WTC11 (cell line): ENCODE measurements at regions not wholly inside any gene's neighbourhood (a gene's known extent, or its start where the extent isn't known, plus 50 kb on each side); places are given as distances from the start of the nearest gene placed in this dataset.
A peak's percentile ranks its signal among the peaks of the same experiment; 100 is the strongest.

Experiments used
- ATAC-seq: fragments of 200-7000 bp; cut with Tn5 transposase; 2 replicates; pipeline ENCODE4 v1.10.0; 2021; ENCODE audit warnings: mild to moderate bottlenecking, moderate library complexity
- CTCF ChIA-PET: fragments of 300-600 bp; sonication (Branson Sonifier 250); formaldehyde crosslinking; loops from one replicate; lab custom pipeline; 2021; ENCODE audit warnings: antibody characterized with exemption; lab: Charles Lee
- POLR2A ChIA-PET: fragments of 350-600 bp; sonication (Branson Sonifier 250); formaldehyde crosslinking; loops from one replicate; lab custom pipeline; 2021; ENCODE audit warnings: antibody characterized with exemption; lab: Charles Lee
- DNase-seq: peaks from one replicate; pipeline ENCODE4 v3.0.0; 2021; ENCODE audit warnings: low spot score
- H3K27ac Mint-ChIP-seq: 2 replicates; pipeline ENCODE4 v1.8.0; 2021; ENCODE audit warnings: mixed read lengths
- H3K27me3 Mint-ChIP-seq: 2 replicates; pipeline ENCODE4 v1.8.0; 2021; ENCODE audit warnings: low read depth, mild to moderate bottlenecking, moderate library complexity, mixed read lengths
- H3K36me3 Mint-ChIP-seq: 2 replicates; pipeline ENCODE4 v1.8.0; 2021; ENCODE audit warnings: mixed read lengths
- H3K4me1 Mint-ChIP-seq: 2 replicates; pipeline ENCODE4 v1.8.0; 2022; ENCODE audit warnings: mixed read lengths
- H3K4me3 Mint-ChIP-seq: 2 replicates; pipeline ENCODE4 v1.8.0; 2021; ENCODE audit warnings: mild to moderate bottlenecking, moderate library complexity, mixed read lengths
- H3K9me3 Mint-ChIP-seq: 2 replicates; pipeline ENCODE4 v1.8.0; 2021; ENCODE audit warnings: mixed read lengths
- ESRRA ChIP-seq: sonication (generic); formaldehyde crosslinking; IDR thresholded peaks from 2 replicates; pipeline ENCODE4 v1.8.1; 2022; ENCODE audit warnings: mild to moderate bottlenecking, missing genetic modification reagents, borderline replicate concordance
- FOXK1 ChIP-seq: sonication (generic); formaldehyde crosslinking; IDR thresholded peaks from 2 replicates; pipeline ENCODE4 v1.8.0; 2022; ENCODE audit warnings: mild to moderate bottlenecking, moderate library complexity, missing genetic modification reagents
- GABPB1 ChIP-seq: sonication (generic); formaldehyde crosslinking; IDR thresholded peaks from 2 replicates; pipeline ENCODE4 v1.8.1; 2023; ENCODE audit warnings: mild to moderate bottlenecking, missing genetic modification reagents
- IRF2 ChIP-seq: sonication (generic); formaldehyde crosslinking; IDR thresholded peaks from 2 replicates; pipeline ENCODE4 v1.8.0; 2022; ENCODE audit warnings: low read depth, missing genetic modification reagents, borderline replicate concordance
- NFE2L1 ChIP-seq: sonication (generic); formaldehyde crosslinking; IDR thresholded peaks from 2 replicates; pipeline ENCODE4 v1.8.1; 2023; ENCODE audit warnings: missing genetic modification reagents
- NFYB ChIP-seq: sonication (generic); formaldehyde crosslinking; conservative IDR thresholded peaks from 2 replicates; pipeline ENCODE4 v1.8.0; 2022; ENCODE audit warnings: low read depth, missing genetic modification reagents
- NR2C2 ChIP-seq: sonication (generic); formaldehyde crosslinking; IDR thresholded peaks from 2 replicates; pipeline ENCODE4 v1.8.0; 2022; ENCODE audit warnings: mild to moderate bottlenecking, missing genetic modification reagents
- RORB ChIP-seq: fragments of 250-450 bp; sonication (Bioruptor Pico); IDR thresholded peaks from 2 replicates; pipeline ENCODE4 v1.9.0; 2021; ENCODE audit warnings: mild to moderate bottlenecking
- TP53 ChIP-seq: sonication (generic); formaldehyde crosslinking; IDR thresholded peaks from 2 replicates; pipeline ENCODE4 v1.8.1; 2023; ENCODE audit warnings: mild to moderate bottlenecking, missing genetic modification reagents
- ZNF232 ChIP-seq: sonication (generic); formaldehyde crosslinking; IDR thresholded peaks from 2 replicates; pipeline ENCODE4 v1.8.0; 2022; ENCODE audit warnings: mild to moderate bottlenecking, missing genetic modification reagents
- ZNF263 ChIP-seq: sonication (generic); formaldehyde crosslinking; IDR thresholded peaks from 2 replicates; pipeline ENCODE4 v1.8.1; 2022; ENCODE audit warnings: low read depth, mild to moderate bottlenecking, moderate library complexity, missing genetic modification reagents
- ZNF317 ChIP-seq: sonication (generic); formaldehyde crosslinking; IDR thresholded peaks from 2 replicates; pipeline ENCODE4 v1.8.1; 2023; ENCODE audit warnings: low read depth, mild to moderate bottlenecking, moderate library complexity, missing genetic modification reagents, borderline replicate concordance
- ZNF423 ChIP-seq: fragments of 250-450 bp; sonication (Bioruptor Pico); IDR thresholded peaks from 2 replicates; pipeline ENCODE4 v2.1.2; 2022; ENCODE audit warnings: mild to moderate bottlenecking, moderate library complexity
- TF ChIP-seq, protein P1 (sequence below): sonication (generic); formaldehyde crosslinking; IDR thresholded peaks from 2 replicates; pipeline ENCODE4 v1.8.0; 2022; ENCODE audit warnings: mild to moderate bottlenecking, missing genetic modification reagents
- TF ChIP-seq, protein P2 (sequence below): sonication (generic); formaldehyde crosslinking; IDR thresholded peaks from 2 replicates; pipeline ENCODE4 v1.8.1; 2022; ENCODE audit warnings: mild to moderate bottlenecking, moderate library complexity, missing genetic modification reagents
- TF ChIP-seq, protein P3 (sequence below): sonication (generic); formaldehyde crosslinking; conservative IDR thresholded peaks from 2 replicates; pipeline ENCODE4 v1.8.1; 2022; ENCODE audit warnings: mild to moderate bottlenecking, missing genetic modification reagents
- TF ChIP-seq, protein P4 (sequence below): fragments of 250-450 bp; sonication (Bioruptor Pico); IDR thresholded peaks from 2 replicates; pipeline ENCODE4 v1.9.0; 2021; ENCODE audit warnings: moderate library complexity, mild to moderate bottlenecking, inconsistent platforms, borderline replicate concordance
- TF ChIP-seq, protein P5 (sequence below): sonication (generic); formaldehyde crosslinking; IDR thresholded peaks from 2 replicates; pipeline ENCODE4 v1.8.0; 2022; ENCODE audit warnings: missing genetic modification reagents
- TF ChIP-seq, protein P6 (sequence below): fragments of 250-450 bp; sonication (Bioruptor Pico); conservative IDR thresholded peaks from 2 replicates; pipeline ENCODE4 v1.9.0; 2021; ENCODE audit warnings: mild to moderate bottlenecking
- TF ChIP-seq, protein P7 (sequence below): sonication (generic); formaldehyde crosslinking; IDR thresholded peaks from 2 replicates; pipeline ENCODE4 v1.8.1; 2023; ENCODE audit warnings: mild to moderate bottlenecking, moderate library complexity, missing genetic modification reagents
- TF ChIP-seq, protein P8 (sequence below): sonication (generic); formaldehyde crosslinking; IDR thresholded peaks from 2 replicates; pipeline ENCODE4 v1.8.1; 2022; ENCODE audit warnings: low read depth, mild to moderate bottlenecking, moderate library complexity, missing genetic modification reagents, borderline replicate concordance

DNA sequence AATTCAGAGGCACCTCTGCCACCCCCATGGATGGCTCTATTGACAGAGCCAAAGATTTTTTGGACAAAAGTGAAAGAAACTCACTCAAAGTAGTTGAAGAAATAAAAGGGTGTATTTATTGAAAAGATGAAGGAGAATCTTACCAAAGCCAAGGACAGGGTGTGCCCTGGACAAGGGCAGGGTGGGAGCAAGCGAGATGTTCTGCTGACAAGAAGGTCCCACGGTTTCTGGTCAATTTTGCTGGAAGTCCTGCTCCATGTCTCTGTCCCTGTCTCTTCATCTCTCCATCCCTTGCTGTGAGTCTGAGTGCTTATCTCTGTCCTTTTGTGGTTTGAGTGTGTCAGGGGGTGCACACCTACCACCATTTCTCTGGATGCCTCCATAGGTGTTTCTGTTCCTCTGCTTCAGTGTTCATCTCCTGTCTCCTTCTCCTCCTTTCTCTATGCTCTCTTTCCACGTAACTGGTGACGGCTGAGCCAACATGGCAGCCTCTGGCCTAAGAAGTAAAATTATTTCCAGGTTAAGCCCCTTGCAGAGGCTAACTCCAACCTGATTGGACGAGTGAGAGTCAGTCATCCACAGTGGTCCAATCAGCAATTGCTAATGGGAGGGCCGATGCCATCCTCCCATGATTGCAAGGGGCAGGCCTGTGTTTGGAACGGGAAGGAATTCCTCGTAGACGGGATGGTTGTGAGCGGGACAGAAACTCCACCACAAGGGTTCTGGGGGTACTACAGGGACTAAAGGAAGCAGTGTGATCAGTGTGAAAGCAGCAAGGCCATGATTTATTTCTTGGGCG is 502.1 kb upstream of the CDH4 start:
- Mint-ChIP-seq H3K9me3 (peaks cover 23% of the 10 kb centered on the region), H3K4me1 (peaks cover 38% of the 10 kb centered on the region), H3K36me3 (peaks cover 24% of the 10 kb centered on the region), H3K27ac (peak overlapping the region; percentile 44), H3K27me3 (peaks cover 19% of the 10 kb centered on the region), H3K4me3 (no peak overlapping the region)
- ChIA-PET POLR2A (no interaction called here), CTCF (no interaction called here)
- ATAC-seq, result peak; percentile 95
- peak; percentile 55 for DNase-seq
- TF ChIP-seq ZNF423 (CRISPR knock-in tag) (no peak), ZNF317 (CRISPR knock-in tag) (peak; percentile 83), NFYB (CRISPR knock-in tag) (peak; percentile 79), FOXK1 (CRISPR knock-in tag) (no peak)
- TF ChIP-seq, protein P1, sequence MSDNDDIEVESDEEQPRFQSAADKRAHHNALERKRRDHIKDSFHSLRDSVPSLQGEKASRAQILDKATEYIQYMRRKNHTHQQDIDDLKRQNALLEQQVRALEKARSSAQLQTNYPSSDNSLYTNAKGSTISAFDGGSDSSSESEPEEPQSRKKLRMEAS (CRISPR knock-in tag), result peak; percentile 52; the same call in 1 of the 2 replicates
- TF ChIP-seq, all 79 proteins: peak for 3

DNA sequence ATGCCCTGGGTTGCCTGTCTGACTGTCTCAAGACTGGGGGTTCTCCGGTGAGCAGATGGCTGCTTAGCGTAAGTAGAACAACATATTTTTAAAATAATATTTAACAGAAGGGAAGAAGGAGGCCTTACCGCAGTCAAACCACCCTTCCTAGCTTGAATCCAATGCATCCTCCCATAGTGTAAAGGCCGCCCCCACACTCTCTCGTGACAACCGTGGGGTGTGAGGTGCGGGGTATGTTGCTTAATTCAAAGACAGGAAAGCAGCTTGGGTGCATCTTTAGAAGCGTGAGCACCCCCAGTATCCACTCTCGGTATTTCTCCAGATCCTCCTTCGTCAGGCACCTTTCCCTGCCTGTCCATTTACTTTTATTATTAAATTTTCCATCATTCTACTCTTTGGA is 501.2 kb upstream of the CDH4 start:
- CTCF ChIA-PET, result no interaction called here
- ATAC-seq, result no peak
- peaks cover 24% of the 10 kb centered on the region for H3K36me3 Mint-ChIP-seq
- no peak for TF ChIP-seq TP53 (CRISPR knock-in tag)
- TF ChIP-seq NR2C2 (CRISPR knock-in tag), result no peak
- TF ChIP-seq, protein P2, sequence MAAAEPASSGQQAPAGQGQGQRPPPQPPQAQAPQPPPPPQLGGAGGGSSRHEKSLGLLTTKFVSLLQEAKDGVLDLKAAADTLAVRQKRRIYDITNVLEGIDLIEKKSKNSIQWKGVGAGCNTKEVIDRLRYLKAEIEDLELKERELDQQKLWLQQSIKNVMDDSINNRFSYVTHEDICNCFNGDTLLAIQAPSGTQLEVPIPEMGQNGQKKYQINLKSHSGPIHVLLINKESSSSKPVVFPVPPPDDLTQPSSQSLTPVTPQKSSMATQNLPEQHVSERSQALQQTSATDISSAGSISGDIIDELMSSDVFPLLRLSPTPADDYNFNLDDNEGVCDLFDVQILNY (CRISPR knock-in tag), result no peak
- TF ChIP-seq, protein P3, sequence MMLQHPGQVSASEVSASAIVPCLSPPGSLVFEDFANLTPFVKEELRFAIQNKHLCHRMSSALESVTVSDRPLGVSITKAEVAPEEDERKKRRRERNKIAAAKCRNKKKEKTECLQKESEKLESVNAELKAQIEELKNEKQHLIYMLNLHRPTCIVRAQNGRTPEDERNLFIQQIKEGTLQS (CRISPR knock-in tag), result no peak
- no peak for TF ChIP-seq ZNF263 (CRISPR knock-in tag)
- TF ChIP-seq, protein P4, sequence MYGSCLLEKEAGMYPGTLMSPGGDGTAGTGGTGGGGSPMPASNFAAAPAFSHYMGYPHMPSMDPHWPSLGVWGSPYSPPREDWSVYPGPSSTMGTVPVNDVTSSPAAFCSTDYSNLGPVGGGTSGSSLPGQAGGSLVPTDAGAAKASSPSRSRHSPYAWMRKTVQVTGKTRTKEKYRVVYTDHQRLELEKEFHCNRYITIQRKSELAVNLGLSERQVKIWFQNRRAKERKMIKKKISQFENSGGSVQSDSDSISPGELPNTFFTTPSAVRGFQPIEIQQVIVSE (CRISPR knock-in tag), result no peak
- TF ChIP-seq, protein P5, sequence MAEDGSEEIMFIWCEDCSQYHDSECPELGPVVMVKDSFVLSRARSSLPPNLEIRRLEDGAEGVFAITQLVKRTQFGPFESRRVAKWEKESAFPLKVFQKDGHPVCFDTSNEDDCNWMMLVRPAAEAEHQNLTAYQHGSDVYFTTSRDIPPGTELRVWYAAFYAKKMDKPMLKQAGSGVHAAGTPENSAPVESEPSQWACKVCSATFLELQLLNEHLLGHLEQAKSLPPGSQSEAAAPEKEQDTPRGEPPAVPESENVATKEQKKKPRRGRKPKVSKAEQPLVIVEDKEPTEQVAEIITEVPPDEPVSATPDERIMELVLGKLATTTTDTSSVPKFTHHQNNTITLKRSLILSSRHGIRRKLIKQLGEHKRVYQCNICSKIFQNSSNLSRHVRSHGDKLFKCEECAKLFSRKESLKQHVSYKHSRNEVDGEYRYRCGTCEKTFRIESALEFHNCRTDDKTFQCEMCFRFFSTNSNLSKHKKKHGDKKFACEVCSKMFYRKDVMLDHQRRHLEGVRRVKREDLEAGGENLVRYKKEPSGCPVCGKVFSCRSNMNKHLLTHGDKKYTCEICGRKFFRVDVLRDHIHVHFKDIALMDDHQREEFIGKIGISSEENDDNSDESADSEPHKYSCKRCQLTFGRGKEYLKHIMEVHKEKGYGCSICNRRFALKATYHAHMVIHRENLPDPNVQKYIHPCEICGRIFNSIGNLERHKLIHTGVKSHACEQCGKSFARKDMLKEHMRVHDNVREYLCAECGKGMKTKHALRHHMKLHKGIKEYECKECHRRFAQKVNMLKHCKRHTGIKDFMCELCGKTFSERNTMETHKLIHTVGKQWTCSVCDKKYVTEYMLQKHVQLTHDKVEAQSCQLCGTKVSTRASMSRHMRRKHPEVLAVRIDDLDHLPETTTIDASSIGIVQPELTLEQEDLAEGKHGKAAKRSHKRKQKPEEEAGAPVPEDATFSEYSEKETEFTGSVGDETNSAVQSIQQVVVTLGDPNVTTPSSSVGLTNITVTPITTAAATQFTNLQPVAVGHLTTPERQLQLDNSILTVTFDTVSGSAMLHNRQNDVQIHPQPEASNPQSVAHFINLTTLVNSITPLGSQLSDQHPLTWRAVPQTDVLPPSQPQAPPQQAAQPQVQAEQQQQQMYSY (CRISPR knock-in tag), result no peak
- no peak for TF ChIP-seq ZNF232 (CRISPR knock-in tag)
- no peak for TF ChIP-seq FOXK1 (CRISPR knock-in tag)
- TF ChIP-seq GABPB1, result no peak
- no peak for TF ChIP-seq NFE2L1 (CRISPR knock-in tag)
- TF ChIP-seq ESRRA (CRISPR knock-in tag), result no peak
- TF ChIP-seq IRF2 (CRISPR knock-in tag), result no peak
- TF ChIP-seq, protein P6, sequence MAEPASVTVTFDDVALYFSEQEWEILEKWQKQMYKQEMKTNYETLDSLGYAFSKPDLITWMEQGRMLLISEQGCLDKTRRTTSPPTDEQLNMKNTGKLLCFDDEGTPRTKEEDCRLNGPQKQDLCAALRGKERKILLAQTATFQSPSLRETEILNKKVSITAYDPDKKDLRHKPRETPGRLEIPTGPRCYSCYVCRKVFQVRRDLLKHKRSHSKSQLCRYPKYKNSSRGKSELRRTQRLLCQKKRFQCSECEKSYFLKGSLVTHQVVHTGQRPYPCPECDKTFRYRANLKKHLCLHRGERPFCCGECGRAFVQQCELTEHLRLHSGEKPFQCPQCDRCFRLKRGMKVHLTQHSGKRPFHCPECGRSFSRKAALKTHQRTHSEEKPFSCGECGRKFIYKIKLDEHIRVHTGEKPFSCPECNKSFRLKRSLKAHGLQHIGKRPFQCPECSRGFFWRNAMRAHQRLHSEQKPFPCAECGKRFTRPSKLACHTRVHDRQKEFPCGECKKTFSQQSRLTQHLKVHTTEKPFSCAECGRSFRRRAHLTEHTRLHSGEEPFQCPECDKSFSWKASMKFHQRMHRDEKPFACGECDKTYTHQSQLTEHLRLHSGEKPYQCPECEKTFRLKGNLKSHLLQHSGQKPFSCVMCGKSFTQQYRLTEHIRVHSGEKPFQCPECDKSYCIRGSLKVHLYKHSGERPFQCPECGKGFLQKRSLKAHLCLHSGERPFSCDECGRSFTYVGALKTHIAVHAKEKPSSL (CRISPR knock-in tag), result no peak
- TF ChIP-seq, protein P7, sequence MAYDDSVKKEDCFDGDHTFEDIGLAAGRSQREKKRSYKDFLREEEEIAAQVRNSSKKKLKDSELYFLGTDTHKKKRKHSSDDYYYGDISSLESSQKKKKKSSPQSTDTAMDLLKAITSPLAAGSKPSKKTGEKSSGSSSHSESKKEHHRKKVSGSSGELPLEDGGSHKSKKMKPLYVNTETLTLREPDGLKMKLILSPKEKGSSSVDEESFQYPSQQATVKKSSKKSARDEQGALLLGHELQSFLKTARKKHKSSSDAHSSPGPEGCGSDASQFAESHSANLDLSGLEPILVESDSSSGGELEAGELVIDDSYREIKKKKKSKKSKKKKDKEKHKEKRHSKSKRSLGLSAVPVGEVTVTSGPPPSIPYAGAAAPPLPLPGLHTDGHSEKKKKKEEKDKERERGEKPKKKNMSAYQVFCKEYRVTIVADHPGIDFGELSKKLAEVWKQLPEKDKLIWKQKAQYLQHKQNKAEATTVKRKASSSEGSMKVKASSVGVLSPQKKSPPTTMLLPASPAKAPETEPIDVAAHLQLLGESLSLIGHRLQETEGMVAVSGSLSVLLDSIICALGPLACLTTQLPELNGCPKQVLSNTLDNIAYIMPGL, result no peak
- no peak for TF ChIP-seq RORB (CRISPR knock-in tag)
- TF ChIP-seq, protein P8, sequence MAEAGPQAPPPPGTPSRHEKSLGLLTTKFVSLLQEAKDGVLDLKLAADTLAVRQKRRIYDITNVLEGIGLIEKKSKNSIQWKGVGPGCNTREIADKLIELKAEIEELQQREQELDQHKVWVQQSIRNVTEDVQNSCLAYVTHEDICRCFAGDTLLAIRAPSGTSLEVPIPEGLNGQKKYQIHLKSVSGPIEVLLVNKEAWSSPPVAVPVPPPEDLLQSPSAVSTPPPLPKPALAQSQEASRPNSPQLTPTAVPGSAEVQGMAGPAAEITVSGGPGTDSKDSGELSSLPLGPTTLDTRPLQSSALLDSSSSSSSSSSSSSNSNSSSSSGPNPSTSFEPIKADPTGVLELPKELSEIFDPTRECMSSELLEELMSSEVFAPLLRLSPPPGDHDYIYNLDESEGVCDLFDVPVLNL (CRISPR knock-in tag), result no peak
- H3K9me3 Mint-ChIP-seq, result peaks cover 19% of the 10 kb centered on the region
- no peak for DNase-seq
- peak overlapping the region; percentile 52 for H3K27ac Mint-ChIP-seq
- peaks cover 38% of the 10 kb centered on the region for H3K4me1 Mint-ChIP-seq
- POLR2A ChIA-PET, result no interaction called here
- H3K4me3 Mint-ChIP-seq, result no peak overlapping the region
- H3K27me3 Mint-ChIP-seq, result peaks cover 19% of the 10 kb centered on the region
